ENCODE measurements at regions not wholly inside any gene's neighbourhood (a gene's known extent, or its start where the extent isn't known, plus 50 kb on each side); places are given as distances from the start of the nearest gene placed in this dataset.

DNA sequence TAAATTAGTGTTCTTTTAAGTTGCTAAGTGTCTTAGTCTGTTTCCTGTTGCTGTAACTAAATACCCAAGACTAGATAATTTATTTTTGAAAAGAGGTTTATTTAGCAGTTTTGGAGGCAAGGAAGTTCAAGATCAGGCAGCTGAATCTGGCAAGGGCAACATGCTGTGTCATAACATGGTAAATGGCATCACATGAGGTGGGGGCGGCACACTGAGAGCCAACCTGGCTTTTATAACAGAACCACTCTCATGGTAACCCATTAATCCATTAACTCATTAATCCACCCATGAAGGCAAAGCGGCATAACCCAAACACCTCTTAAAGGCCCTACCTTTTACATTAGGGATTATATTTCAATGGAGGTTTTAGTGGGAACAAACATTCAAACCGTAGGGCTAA lies 182.2 kb upstream of the GATB start:
- TF ChIP-seq, protein P1, sequence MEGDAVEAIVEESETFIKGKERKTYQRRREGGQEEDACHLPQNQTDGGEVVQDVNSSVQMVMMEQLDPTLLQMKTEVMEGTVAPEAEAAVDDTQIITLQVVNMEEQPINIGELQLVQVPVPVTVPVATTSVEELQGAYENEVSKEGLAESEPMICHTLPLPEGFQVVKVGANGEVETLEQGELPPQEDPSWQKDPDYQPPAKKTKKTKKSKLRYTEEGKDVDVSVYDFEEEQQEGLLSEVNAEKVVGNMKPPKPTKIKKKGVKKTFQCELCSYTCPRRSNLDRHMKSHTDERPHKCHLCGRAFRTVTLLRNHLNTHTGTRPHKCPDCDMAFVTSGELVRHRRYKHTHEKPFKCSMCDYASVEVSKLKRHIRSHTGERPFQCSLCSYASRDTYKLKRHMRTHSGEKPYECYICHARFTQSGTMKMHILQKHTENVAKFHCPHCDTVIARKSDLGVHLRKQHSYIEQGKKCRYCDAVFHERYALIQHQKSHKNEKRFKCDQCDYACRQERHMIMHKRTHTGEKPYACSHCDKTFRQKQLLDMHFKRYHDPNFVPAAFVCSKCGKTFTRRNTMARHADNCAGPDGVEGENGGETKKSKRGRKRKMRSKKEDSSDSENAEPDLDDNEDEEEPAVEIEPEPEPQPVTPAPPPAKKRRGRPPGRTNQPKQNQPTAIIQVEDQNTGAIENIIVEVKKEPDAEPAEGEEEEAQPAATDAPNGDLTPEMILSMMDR (IDR thresholded peaks at IDR 0.05 in 8 of 11, conservative IDR thresholded peaks at IDR 0.05 in 3 of 11): no peak
- no peak for TF ChIP-seq POLR2A (IDR thresholded peaks at IDR 0.05)
- no peak for TF ChIP-seq POLR2AphosphoS5 (IDR thresholded peaks at IDR 0.05)
